Fibroblast of the aortic adventitia (primary cell): ENCODE measurements at regions not wholly inside any gene's neighbourhood (a gene's known extent, or its start where the extent isn't known, plus 50 kb on each side); places are given as distances from the start of the nearest gene placed in this dataset.

Experiments
- DNase-seq: peaks from one replicate; pipeline ENCODE4 v3.0.0-alpha.2; 2010; ENCODE audit warnings: low read depth
- H3K4me3 ChIP-seq: 2 replicates; pipeline ENCODE4 v1.5.1; 2011; ENCODE audit warnings: low read depth, mild to moderate bottlenecking, control low read depth, low read length, moderate library complexity
- CTCF ChIP-seq: IDR thresholded peaks from 2 replicates; pipeline ENCODE4 v1.5.1; 2011; ENCODE audit warnings: mild to moderate bottlenecking, low read length, control low read depth, inconsistent platforms; ENCODE audit not compliant: insufficient read depth

- DNase-seq, result no peak
- TF ChIP-seq CTCF, result no peak
- no peak overlapping the region for H3K4me3 ChIP-seq
Measured at GRCh38 chr9:109971226-109971625, 191.2 kb downstream of the PALM2AKAP2 start.

- H3K4me3 ChIP-seq, result no peak overlapping the region
- no peak for DNase-seq
- no peak for TF ChIP-seq CTCF
Measured at GRCh38 chr9:109972026-109972882, 192.3 kb downstream of the PALM2AKAP2 start.

DNA sequence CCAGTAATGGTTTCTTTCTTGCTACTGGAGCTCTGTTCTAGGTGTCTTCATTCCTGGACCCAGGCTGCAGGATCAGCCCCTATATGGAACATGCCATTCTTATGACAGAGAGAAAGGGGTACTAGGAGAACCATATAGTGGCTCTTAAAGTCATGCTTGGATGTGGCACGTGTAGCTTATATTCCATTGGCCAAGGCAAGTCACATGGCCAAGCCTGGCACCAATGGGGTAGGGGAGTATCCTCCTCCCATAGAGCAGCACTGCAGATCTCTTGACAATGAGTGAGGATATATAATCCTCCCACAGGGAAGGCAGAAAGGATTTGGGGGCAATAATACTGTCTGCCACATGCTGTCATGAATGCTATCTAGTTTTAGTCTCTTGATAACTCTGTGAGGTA, 193.3 kb downstream of the PALM2AKAP2 start:
- TF ChIP-seq CTCF, result no peak
- H3K4me3 ChIP-seq, result no peak overlapping the region
- no peak for DNase-seq

DNA sequence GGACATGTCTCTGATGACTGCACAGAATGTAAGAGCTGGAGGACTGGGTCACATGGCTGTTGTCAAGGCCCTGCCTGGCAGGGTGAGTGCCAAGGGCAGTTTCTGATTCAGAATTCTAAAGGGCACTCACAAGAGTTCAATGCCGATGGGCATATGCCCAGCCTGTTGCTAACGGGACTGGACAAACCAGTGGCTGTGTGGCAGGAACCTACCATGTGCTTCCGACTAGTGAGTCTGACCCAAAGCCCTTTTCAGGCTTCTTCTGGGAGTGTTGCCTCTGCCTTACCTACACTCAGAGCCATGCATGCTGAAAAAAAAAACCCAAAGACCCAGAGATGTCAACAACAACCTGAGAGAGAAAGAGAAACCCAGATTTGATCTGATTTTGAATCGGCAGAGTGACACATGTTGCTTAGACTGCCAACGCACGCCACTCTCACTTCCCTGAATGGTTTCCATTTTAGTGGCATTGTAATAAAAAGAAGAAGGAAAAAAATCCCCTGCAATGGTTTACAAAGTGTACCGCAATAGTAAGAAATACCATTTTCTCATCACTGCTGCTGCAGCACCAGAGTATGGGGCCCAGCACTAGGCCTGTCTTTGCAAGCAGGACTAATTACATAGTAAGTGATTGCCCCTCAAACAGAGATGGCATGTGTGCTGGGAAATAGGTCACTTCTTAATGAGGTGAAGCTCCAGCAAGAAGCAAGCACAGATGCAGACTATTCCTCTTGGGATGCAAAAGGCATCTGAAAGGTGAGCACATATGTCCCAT, 194.3 kb downstream of the PALM2AKAP2 start:
- no peak overlapping the region for H3K4me3 ChIP-seq
- no peak for DNase-seq
- no peak for TF ChIP-seq CTCF

GRCh38 chr9:109974918-109975276, 194.9 kb downstream of the PALM2AKAP2 start:
- DNase-seq, result no peak
- no peak overlapping the region for H3K4me3 ChIP-seq
- no peak for TF ChIP-seq CTCF

GRCh38 chr9:109975574-109976295, 195.7 kb downstream of the PALM2AKAP2 start:
- DNase-seq, result peak; percentile 93
- H3K4me3 ChIP-seq, result no peak overlapping the region
- no peak for TF ChIP-seq CTCF
